Adrenal gland (tissue), 5 donors: ENCODE measurements at regions not wholly inside any gene's neighbourhood (a gene's known extent, or its start where the extent isn't known, plus 50 kb on each side); places are given as distances from the start of the nearest gene placed in this dataset.

ENCODE experiments used
- CTCF ChIP-seq, 6 experiments: fragments of 450-650 bp in 4 of 6; fragments of 200-600 bp in 2 of 6; sonication (generic) in 1 of 6; IDR thresholded peaks; 1 replicate in 5 of 6; 2 replicates in 1 of 6; pipeline versions ENCODE4 v1.5.1 to v1.8.0; 2016 to 2021; ENCODE audit warnings: antibody characterized with exemption in 6 of 6, mild to moderate bottlenecking in 2 of 6, moderate library complexity in 1 of 6
- POLR2A ChIP-seq, 2 donors: fragments of 450-650 bp; IDR thresholded peaks; one replicate each; pipeline ENCODE4 v1.6.1; 2017; ENCODE audit warnings: antibody characterized with exemption in 2 of 2, mild to moderate bottlenecking in 2 of 2, moderate library complexity in 1 of 2
- donor health status: DM: no; HTN: no; CAD: no.

DNA sequence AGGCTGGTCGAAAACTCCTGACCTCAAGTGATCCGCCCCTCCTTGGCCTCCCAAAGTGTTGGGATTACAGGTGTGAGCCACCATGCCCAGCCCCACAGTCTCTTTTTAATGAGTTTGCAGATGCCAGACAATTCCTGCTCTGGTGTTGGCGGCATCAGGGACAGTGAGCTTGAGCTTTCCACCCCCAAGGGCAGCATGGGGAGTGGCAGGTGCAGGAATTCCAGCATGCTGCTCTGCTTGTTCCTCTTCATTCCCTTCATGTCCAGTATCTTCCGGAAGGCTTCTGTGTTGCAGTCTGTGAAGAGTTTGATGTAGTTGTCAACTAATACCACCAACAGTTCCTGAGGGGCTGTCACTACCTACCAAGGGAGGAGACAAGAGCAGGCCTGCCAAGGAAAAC is 137.3 kb downstream of the SS18 start:
- no peak for TF ChIP-seq CTCF (IDR thresholded peaks at IDR 0.05)
- no peak for TF ChIP-seq POLR2A (IDR thresholded peaks at IDR 0.05)
